ENCODE measurements at regions not wholly inside any gene's neighbourhood (a gene's known extent, or its start where the extent isn't known, plus 50 kb on each side); places are given as distances from the start of the nearest gene placed in this dataset.

- Mint-ChIP-seq H3K4me3 (no peak overlapping the region), H3K4me1 (ENCODE audit: low read depth) (no peaks in the 10 kb centered on the region), H3K27me3 (ENCODE audit: low read depth) (peaks cover 4% of the 10 kb centered on the region), H3K36me3 (ENCODE audit: insufficient read depth) (no peaks in the 10 kb centered on the region), H3K9me3 (peaks cover 5% of the 10 kb centered on the region)
- ATAC-seq: no peak
- DNase-seq: no peak
Measured at GRCh38 chr10:128405450-128405849, 279.2 kb upstream of the MKI67 start.

- H3K4me3 Mint-ChIP-seq: no peak overlapping the region
- H3K9me3 Mint-ChIP-seq: no peaks in the 10 kb centered on the region
- no peaks in the 10 kb centered on the region for H3K36me3 Mint-ChIP-seq (ENCODE audit: insufficient read depth)
- H3K4me1 Mint-ChIP-seq (ENCODE audit: low read depth): no peaks in the 10 kb centered on the region
- H3K27me3 Mint-ChIP-seq (ENCODE audit: low read depth): peaks cover 9% of the 10 kb centered on the region
- DNase-seq (no peak), ATAC-seq (no peak)
Measured at GRCh38 chr10:128411643-128412042, 285.4 kb upstream of the MKI67 start.

GRCh38 chr10:128414568-128414967, 288.3 kb upstream of the MKI67 start:
- peaks cover 9% of the 10 kb centered on the region for H3K27me3 Mint-ChIP-seq (ENCODE audit: low read depth)
- no peak overlapping the region for H3K4me3 Mint-ChIP-seq
- H3K9me3 Mint-ChIP-seq: no peaks in the 10 kb centered on the region
- H3K4me1 Mint-ChIP-seq (ENCODE audit: low read depth): no peaks in the 10 kb centered on the region
- DNase-seq (no peak), ATAC-seq (no peak)
- no peaks in the 10 kb centered on the region for H3K36me3 Mint-ChIP-seq (ENCODE audit: insufficient read depth)

GRCh38 chr10:128416231-128416630, 290.0 kb upstream of the MKI67 start:
- Mint-ChIP-seq H3K9me3 (no peaks in the 10 kb centered on the region), H3K4me1 (ENCODE audit: low read depth) (no peaks in the 10 kb centered on the region), H3K27me3 (ENCODE audit: low read depth) (peaks cover 9% of the 10 kb centered on the region), H3K4me3 (no peak overlapping the region), H3K36me3 (ENCODE audit: insufficient read depth) (no peaks in the 10 kb centered on the region)
- DNase-seq: no peak
- no peak for ATAC-seq

GRCh38 chr10:128417826-128418225, 291.6 kb upstream of the MKI67 start:
- H3K9me3 Mint-ChIP-seq: no peaks in the 10 kb centered on the region
- ATAC-seq (no peak), DNase-seq (no peak)
- no peak overlapping the region for H3K4me3 Mint-ChIP-seq
- no peaks in the 10 kb centered on the region for H3K4me1 Mint-ChIP-seq (ENCODE audit: low read depth)
- H3K27me3 Mint-ChIP-seq (ENCODE audit: low read depth): peaks cover 5% of the 10 kb centered on the region
- H3K36me3 Mint-ChIP-seq (ENCODE audit: insufficient read depth): no peaks in the 10 kb centered on the region

- Mint-ChIP-seq H3K27me3 (ENCODE audit: low read depth) (no peaks in the 10 kb centered on the region), H3K36me3 (ENCODE audit: insufficient read depth) (no peaks in the 10 kb centered on the region), H3K4me1 (ENCODE audit: low read depth) (no peaks in the 10 kb centered on the region), H3K4me3 (no peak overlapping the region), H3K9me3 (no peaks in the 10 kb centered on the region)
- no peak for ATAC-seq
- no peak for DNase-seq
Measured at GRCh38 chr10:128418819-128419218, 292.6 kb upstream of the MKI67 start.

GRCh38 chr10:128419466-128420019, 293.3 kb upstream of the MKI67 start:
- no peak for ATAC-seq
- no peak for DNase-seq
- H3K27me3 Mint-ChIP-seq (ENCODE audit: low read depth): no peaks in the 10 kb centered on the region
- no peaks in the 10 kb centered on the region for H3K9me3 Mint-ChIP-seq
- no peaks in the 10 kb centered on the region for H3K4me1 Mint-ChIP-seq (ENCODE audit: low read depth)
- no peaks in the 10 kb centered on the region for H3K36me3 Mint-ChIP-seq (ENCODE audit: insufficient read depth)
- no peak overlapping the region for H3K4me3 Mint-ChIP-seq

- H3K4me1 Mint-ChIP-seq (ENCODE audit: low read depth): no peaks in the 10 kb centered on the region
- H3K4me3 Mint-ChIP-seq: no peak overlapping the region
- no peak for DNase-seq
- H3K27me3 Mint-ChIP-seq (ENCODE audit: low read depth): no peaks in the 10 kb centered on the region
- no peak for ATAC-seq
- no peaks in the 10 kb centered on the region for H3K9me3 Mint-ChIP-seq
- no peaks in the 10 kb centered on the region for H3K36me3 Mint-ChIP-seq (ENCODE audit: insufficient read depth)
Measured at GRCh38 chr10:128420623-128421022, 294.4 kb upstream of the MKI67 start.

GRCh38 chr10:128421371-128422160, 295.3 kb upstream of the MKI67 start:
- ATAC-seq (no peak), DNase-seq (no peak)
- H3K36me3 Mint-ChIP-seq (ENCODE audit: insufficient read depth): no peaks in the 10 kb centered on the region
- no peak overlapping the region for H3K4me3 Mint-ChIP-seq
- no peaks in the 10 kb centered on the region for H3K4me1 Mint-ChIP-seq (ENCODE audit: low read depth)
- no peaks in the 10 kb centered on the region for H3K27me3 Mint-ChIP-seq (ENCODE audit: low read depth)
- no peaks in the 10 kb centered on the region for H3K9me3 Mint-ChIP-seq

GRCh38 chr10:128422190-128422589, 296.0 kb upstream of the MKI67 start:
- Mint-ChIP-seq H3K4me3 (no peak overlapping the region), H3K36me3 (ENCODE audit: insufficient read depth) (no peaks in the 10 kb centered on the region), H3K27me3 (ENCODE audit: low read depth) (peaks cover 2% of the 10 kb centered on the region), H3K4me1 (ENCODE audit: low read depth) (no peaks in the 10 kb centered on the region), H3K9me3 (no peaks in the 10 kb centered on the region)
- DNase-seq: no peak
- no peak for ATAC-seq

GRCh38 chr10:128422999-128423398, 296.8 kb upstream of the MKI67 start:
- DNase-seq: no peak
- ATAC-seq: no peak
- Mint-ChIP-seq H3K9me3 (no peaks in the 10 kb centered on the region), H3K27me3 (ENCODE audit: low read depth) (peaks cover 4% of the 10 kb centered on the region), H3K4me3 (no peak overlapping the region), H3K4me1 (ENCODE audit: low read depth) (no peaks in the 10 kb centered on the region), H3K36me3 (ENCODE audit: insufficient read depth) (no peaks in the 10 kb centered on the region)

- Mint-ChIP-seq H3K36me3 (ENCODE audit: insufficient read depth) (no peaks in the 10 kb centered on the region), H3K9me3 (no peaks in the 10 kb centered on the region), H3K4me3 (no peak overlapping the region), H3K27me3 (ENCODE audit: low read depth) (peaks cover 4% of the 10 kb centered on the region), H3K4me1 (ENCODE audit: low read depth) (no peaks in the 10 kb centered on the region)
- DNase-seq (no peak), ATAC-seq (no peak)
Measured at GRCh38 chr10:128429321-128429720, 303.1 kb upstream of the MKI67 start.

- Mint-ChIP-seq H3K36me3 (ENCODE audit: insufficient read depth) (no peaks in the 10 kb centered on the region), H3K27me3 (ENCODE audit: low read depth) (peaks cover 5% of the 10 kb centered on the region), H3K4me1 (ENCODE audit: low read depth) (no peaks in the 10 kb centered on the region), H3K4me3 (no peak overlapping the region), H3K9me3 (no peaks in the 10 kb centered on the region)
- DNase-seq: no peak
- no peak for ATAC-seq
Measured at GRCh38 chr10:128429835-128430513, 303.8 kb upstream of the MKI67 start.

- H3K4me3 Mint-ChIP-seq: no peak overlapping the region
- H3K27me3 Mint-ChIP-seq (ENCODE audit: low read depth): peaks cover 6% of the 10 kb centered on the region
- H3K9me3 Mint-ChIP-seq: no peaks in the 10 kb centered on the region
- ATAC-seq: no peak
- DNase-seq: no peak
- no peaks in the 10 kb centered on the region for H3K36me3 Mint-ChIP-seq (ENCODE audit: insufficient read depth)
- no peaks in the 10 kb centered on the region for H3K4me1 Mint-ChIP-seq (ENCODE audit: low read depth)
Measured at GRCh38 chr10:128431083-128431482, 304.9 kb upstream of the MKI67 start.

GRCh38 chr10:128431506-128431905, 305.3 kb upstream of the MKI67 start:
- DNase-seq (no peak), ATAC-seq (no peak)
- H3K9me3 Mint-ChIP-seq: no peaks in the 10 kb centered on the region
- H3K4me1 Mint-ChIP-seq (ENCODE audit: low read depth): no peaks in the 10 kb centered on the region
- H3K4me3 Mint-ChIP-seq: no peak overlapping the region
- no peaks in the 10 kb centered on the region for H3K36me3 Mint-ChIP-seq (ENCODE audit: insufficient read depth)
- H3K27me3 Mint-ChIP-seq (ENCODE audit: low read depth): peaks cover 8% of the 10 kb centered on the region
